NCI-H226 (cell line): ENCODE measurements at regions not wholly inside any gene's neighbourhood (a gene's known extent, or its start where the extent isn't known, plus 50 kb on each side); places are given as distances from the start of the nearest gene placed in this dataset.
A peak's percentile ranks its signal among the peaks of the same experiment; 100 is the strongest.

Source experiments
- DNase-seq: peaks from one replicate; pipeline ENCODE4 v3.0.0-alpha.2; 2015

- no peak for DNase-seq
These were observed 84.8 kb upstream of the ZBED5 start for GRCh38 chr11:10942620-10943019.

DNA sequence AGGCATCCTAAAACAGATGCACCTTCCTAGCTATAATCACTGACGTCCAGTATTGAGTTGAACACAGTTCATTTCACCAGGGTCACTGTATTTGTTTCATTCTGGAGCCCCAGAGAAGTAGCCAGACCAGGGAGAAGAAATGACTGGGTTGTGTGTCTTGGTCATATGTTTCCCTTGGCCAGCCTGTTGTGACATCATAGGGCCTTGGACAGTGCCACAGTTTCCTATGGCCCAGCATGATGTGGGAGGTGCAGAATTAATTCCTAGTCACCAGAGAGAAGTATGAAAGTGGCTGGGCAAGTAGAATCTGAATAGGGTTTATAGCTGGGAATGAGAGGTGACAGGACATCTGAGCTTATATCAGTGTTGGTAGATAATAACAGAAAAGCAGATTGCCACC lies 84.0 kb upstream of the ZBED5 start:
- DNase-seq: no peak

DNA sequence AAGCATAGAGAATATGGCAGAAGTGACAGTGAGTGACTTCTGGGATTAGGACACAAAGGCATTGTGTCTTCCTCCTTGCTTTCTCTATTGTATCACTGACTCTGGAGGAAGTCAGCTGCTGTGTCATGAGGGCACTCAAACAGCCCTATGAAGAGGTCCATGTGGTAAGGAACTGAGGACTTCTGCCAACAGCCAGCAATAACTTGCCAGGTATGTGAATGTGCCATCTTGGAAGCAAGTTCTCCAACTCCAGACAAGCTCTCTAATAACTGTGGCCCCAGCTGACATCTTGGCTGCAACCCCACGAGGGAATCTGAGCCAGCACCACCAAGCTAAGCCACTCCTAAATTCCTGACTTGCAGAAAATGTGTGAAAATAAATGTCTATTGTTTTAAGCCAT lies 83.6 kb upstream of the ZBED5 start:
- DNase-seq: no peak

DNA sequence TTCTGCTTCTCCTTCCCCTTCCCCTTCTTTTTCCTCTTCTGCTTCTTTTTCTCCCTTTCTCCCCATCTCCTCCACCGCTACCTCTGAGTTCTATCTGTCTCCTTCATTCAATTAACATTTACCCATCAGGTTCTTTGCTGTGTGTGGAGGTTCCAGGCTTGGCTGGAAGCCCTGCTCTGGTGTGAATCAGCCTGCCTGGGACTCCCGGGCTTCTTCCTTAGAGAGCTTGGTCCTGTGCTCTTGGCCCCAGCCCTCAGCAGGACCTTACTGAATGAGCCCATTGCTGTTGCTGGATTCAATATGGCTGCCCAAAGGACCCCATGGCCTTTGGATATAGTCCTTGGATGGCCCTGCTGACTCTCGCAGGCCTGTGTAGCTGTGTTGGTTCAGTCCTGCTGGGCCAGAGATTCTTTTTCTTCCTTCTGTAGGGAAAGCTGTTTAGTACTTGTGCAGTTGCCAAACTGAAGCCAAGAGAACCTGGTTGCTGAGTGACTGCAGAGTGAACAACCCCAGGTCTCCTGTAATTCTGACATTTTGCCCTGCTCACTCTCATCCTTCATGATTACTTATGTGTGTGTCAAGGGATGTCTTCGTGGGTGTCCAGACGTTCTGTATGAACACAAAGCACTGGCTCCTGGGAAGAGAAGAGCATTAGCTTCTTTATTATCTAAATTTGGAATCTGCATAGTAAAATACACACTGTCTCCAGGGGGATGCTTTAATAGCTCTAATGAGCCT lies 81.0 kb upstream of the ZBED5 start:
- DNase-seq: no peak

GRCh38 chr11:10938231-10938630 lies 80.4 kb upstream of the ZBED5 start:
- no peak for DNase-seq

DNA sequence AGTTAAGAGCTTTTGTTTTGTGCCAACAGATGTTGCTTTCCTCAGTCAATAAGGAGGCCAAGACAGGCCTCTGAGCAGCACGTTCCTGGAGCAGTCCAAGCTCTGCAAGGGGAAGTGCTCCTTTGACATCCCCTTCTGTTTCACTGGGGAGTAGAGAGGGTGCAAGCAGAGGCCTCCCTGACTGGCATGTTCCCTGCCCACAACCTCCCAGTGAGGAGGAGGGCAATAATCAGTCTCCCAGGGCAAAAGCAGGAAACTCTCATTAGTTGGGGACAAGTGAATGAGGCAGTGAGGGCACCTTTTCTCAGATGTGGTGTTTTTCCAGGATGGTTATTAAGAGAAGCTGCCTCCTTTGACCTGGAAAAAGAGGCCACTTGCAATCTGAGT lies 79.5 kb upstream of the ZBED5 start:
- no peak for DNase-seq

DNA sequence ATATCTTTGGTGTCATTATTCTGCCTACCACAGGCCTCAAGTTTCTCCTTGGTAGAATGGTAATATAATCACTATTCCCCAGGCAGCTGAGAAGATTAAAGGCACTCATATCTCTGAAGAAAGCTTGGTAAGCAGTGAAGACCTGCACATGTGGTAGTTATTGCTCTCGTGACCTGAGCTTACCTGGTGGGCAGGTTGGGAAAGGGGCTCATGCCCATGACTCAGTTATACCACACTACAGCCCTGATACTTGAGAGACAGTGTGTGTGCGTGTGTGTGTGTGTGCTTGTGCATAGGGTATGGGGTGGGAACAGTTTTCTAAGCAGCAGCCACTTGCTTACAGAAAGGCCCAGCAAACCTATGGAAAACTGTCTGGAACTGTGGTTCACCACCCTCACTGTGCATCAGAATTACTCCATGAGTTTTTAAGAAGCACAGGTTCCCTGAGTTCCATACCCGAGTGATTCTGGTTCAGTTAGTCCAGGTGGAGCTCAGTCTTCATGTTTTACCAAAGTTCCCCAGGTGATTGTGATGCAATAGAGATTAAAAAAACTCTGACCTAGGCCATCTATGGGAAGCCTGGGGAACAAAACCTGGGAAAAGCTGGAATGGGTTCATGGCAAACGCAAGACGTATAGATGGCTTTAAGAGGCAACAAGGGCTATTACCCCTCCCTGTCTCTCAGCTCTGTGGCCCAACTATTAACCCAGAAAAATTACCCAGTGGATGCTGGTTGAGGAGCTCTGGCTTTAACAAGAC lies 79.0 kb upstream of the ZBED5 start:
- DNase-seq: no peak

DNA sequence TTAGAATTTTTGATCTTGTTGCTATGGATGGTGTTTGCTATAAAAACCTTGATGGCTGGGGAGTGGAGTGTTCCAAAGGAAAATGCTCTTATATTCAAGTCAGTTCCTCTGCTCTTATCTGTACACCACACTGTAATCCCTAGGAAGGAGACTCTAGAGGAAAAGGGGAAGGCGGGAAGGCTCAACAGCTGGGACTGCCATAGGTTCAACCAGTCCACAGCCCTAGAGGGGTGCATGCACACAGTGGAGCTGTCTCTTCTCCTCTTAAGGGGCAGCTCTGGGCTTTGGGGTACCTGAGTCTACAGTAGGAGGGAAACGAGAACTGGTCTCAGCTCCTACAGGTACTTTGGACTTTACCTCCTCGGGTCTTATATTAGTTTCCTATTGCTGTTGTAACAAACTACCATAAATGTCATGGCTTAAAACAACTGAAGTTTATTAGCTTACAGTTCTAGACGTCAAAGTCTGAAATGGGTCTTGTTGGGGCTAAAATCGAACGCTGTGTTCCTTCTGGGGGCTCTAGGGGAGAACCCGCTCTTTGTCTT lies 77.2 kb upstream of the ZBED5 start:
- no peak for DNase-seq

DNA sequence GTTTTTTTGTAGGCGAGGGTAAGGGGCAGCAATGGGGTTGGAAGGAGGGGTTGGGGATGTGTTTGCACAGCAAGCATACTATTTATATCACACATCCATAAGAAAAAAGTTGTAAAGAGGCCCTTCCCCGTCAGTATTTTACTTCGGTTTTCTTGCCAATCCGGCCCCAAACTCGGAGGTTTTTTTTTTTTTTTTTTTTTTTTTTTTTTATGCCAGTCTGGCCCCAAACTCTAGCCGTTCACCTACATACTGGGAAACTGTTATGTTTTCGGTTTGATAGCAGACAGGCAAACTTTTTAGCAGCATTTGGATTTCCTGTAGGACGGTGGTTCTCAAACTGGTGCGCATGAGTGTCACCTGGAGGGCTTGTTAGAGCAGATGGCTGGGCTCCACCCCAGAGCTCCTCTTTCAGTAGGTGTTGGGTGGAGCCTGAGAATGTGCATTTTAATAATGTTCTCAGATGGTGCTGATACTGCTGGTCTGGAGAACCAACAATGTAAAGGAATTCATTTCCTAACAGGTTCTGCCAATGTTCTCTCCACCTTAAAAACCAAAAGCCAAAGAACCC lies 76.5 kb upstream of the ZBED5 start:
- no peak for DNase-seq

DNA sequence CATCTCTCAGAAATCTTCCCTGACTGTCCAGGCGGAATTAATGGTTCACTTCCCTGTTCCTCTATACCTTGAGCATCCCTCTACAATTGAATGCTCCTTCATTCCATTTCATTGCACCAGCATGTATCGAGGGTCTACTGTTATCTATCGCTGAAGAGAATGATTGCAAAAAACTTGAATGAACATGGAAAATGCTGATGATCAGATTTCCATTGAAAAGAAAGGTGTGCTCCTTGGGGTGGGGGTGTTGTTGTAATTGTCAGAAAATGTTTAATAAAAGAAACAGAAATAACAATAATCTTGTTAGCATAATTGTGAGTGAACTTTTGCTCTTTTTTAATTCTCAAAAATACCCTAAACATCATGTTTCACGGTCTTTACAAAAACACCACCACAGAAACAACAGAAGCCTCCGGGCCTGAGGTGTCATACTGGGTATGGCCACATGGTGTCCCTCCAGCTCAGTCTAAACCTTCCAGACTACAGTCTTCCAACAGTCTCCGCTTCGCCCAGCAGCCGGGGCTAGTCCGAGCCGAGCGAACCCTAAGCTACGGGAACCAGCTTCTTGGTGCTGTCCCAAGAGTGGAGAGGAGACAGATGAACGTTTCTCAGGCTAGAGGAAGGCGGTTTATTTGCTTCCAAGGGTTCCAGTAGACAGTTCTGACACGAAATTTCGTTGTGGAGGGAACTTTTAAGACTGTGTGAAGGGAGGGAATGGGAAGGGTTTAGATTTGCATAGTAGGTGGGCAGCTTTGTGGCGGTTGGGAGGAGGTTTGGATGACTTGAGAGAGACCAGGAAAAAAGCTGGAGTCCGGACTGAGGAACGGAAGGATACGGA lies 75.8 kb upstream of the ZBED5 start:
- DNase-seq: peak; percentile 93

GRCh38 chr11:10932976-10933375 lies 75.1 kb upstream of the ZBED5 start:
- DNase-seq: no peak

- DNase-seq: peak; percentile 24
These were observed 74.2 kb upstream of the ZBED5 start for GRCh38 chr11:10931761-10932670.

GRCh38 chr11:10930972-10931760 lies 73.3 kb upstream of the ZBED5 start:
- peak; percentile 88 for DNase-seq

DNA sequence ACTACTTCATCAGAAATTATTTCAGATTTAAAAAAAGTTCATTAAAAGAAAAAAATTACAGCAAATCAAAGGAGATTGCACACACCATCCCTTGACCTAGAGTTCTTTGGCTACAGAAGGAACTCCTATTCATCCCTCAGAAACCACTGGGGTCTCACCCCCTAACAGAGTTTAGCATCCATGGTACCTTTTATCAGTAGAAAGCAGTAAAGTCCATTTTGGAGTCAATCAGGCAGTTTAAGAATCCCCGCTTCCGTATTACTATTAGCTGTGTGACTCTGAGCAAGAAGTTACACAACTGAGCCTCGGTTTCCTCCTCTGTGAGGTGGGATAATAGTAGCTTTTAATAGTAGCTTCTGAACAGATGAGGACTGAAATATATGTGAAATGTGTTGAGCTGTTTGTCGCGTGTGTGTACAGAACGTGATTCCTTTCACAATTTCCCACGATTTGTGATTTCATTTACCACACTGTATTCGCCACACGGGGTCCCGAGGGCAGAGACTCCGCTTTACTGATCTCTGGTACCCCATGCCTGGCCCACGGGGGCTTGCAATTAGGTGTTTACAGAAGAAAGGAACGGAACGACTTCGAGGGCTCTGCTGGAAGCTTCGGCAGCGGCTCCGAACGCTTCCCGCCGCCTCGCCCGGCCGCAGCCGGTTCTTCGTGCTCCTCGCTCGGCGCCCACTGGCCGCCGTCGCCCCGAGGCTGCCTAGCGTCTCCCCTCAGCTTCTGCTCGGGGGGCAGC lies 72.5 kb upstream of the ZBED5 start:
- DNase-seq: no peak

GRCh38 chr11:10927538-10927937 lies 69.7 kb upstream of the ZBED5 start:
- no peak for DNase-seq

DNA sequence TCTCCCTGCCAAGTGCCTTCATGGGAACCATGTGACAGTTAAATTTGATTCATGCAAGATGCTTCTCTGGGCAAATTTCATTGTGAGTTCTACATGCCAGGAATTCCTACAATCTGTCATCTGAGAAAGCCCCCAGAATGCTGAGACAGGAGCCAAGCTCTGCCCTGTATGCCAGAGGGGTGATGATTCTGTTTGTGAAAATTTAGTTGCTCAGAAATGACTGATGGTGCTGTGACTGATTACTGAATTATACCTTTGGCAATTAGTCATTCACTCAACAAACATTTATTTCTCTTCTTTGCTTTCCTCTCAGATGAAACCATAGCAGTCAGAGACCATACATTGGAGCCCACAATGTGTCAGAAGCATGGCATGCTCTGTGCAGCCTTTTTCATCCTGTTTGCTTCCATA lies 69.0 kb upstream of the ZBED5 start:
- peak; percentile 62 for DNase-seq

DNA sequence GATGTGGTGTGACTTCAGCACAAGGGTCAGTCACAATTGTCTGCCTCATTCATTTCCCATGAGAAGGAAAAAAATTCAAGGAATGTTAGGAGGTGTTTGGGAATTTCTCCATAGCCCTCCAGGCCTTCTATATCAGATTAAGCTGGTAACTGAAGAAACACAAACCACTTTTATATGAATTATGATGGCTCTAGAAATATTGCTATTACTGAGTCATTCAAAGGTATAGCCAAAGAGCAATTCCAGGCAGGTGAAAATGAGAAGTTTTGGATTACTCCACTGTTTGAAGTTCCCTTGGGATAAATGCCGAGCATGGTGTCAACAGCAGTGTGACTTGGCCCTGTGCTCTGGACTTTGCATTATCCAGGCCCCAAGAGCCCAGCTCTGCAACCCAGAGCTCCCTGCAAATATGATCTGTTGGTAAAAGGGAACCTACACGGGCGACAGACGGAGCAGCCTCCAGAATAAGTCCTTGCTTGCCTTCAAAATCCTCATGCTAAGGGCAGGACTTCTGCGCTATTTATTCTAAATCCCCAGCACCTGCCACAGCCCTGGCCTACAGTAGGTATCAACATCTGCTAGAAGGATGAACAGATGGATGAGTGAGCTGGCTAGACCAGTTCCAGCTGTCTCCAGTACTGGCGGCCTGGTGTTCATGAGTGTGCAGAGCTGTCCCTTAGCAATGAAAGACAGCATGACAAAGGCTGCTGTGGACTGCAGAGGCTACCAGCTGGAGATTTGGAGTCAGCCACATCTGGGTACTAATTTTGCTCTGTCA lies 67.5 kb upstream of the ZBED5 start:
- DNase-seq: peak; percentile 85

GRCh38 chr11:10923882-10924281 lies 66.0 kb upstream of the ZBED5 start:
- DNase-seq: no peak

DNA sequence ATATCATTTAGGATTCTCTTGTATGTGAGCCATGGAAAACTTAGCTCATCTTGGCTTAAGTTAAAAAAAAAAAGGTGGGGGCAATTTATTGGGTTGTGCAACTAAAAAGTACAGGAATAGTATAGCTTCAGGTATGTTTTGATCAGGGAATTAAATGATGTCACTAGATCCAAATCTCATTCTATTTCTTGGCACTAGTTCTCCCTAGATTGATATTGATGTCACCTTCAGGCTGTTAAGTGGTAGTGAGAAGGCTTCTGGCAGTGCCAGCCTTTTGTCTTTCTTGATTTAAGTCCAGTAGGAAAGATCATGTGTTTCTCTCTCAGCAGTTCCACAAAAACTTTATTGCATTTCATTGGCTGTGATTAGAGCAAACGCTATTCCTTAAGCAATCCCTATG lies 65.0 kb upstream of the ZBED5 start:
- DNase-seq: no peak
